GM19452 (cell line): ENCODE measurements at regions not wholly inside any gene's neighbourhood (a gene's known extent, or its start where the extent isn't known, plus 50 kb on each side); places are given as distances from the start of the nearest gene placed in this dataset.
"Not testable (repeated sequence)": the region's sequence is repeated elsewhere in the genome, so short reads cannot be mapped to it uniquely, and the experiment has no call there.

ENCODE experiments used
- ATAC-seq: cut with Tn5 transposase; IDR thresholded peaks from one replicate; pipeline ENCODE4 v1.9.1; 2021; ENCODE audit not compliant: unreplicated experiment

GRCh38 chr17:70687421-70687820 is 518.1 kb downstream of the KCNJ2 start:
- no peak for ATAC-seq

DNA sequence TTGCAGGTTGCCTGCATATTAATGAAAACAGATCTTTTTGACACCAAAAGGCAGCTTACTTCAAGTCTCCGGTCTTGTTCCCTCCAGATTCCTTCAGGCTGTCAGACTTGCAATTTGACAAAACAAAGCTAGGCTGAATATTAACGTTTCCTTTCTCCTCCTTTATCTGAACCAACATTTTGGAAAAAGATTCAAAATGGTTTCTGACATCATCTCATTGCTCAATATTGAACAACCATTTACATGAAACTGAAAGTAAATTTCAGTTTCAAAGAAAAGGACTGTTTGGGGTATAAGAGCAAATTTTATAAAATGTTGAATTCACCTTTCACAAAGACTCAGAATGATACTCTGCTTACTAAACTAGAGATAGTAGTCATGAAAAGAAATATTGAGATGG is 521.8 kb downstream of the KCNJ2 start:
- ATAC-seq = no peak

DNA sequence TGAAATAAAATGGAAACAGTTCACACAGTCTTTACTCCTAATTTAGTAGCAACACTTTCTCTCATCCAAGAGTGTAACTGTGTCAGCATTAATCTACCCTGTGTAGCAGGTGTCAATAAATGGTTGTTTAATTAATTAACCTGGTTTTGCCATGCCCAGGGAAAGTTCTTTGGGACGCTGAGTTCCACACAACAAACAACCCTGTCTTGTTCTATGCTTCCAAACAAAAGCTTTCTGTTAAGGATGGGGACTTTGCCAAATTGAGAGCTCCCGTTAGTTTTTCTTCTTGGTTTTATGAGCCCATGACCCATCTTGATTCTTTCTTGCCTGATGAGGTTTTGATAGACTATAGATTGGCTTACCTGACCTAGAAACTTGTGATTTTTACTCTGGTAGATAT is 530.1 kb downstream of the KCNJ2 start:
- no peak for ATAC-seq

DNA sequence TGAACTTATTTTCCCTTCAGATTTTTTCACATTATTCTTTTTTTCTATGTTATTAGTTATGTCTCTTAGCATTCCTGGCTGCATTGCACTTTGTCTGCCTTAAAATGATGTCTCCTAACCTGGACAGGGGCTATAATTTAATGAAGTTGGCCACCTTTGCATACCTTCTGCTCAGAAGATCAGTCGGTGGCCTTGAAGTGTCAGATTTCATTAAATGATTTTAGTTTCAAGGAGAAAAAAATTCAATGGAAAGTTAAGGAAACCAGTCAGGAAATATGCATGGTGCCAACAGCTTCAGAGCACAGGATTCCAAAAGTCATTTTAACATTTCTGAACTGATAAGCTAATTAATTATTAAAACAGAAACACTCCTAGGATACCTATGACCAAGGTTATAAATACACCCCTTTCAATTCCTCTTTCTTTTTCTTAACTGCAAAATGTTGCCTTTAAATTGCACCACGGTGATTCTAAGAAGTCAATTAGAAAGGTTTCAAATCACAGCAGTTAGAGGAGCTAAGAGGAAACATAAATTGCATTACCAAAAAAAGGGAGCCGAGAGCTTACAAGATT is 533.4 kb downstream of the KCNJ2 start:
- no peak for ATAC-seq

DNA sequence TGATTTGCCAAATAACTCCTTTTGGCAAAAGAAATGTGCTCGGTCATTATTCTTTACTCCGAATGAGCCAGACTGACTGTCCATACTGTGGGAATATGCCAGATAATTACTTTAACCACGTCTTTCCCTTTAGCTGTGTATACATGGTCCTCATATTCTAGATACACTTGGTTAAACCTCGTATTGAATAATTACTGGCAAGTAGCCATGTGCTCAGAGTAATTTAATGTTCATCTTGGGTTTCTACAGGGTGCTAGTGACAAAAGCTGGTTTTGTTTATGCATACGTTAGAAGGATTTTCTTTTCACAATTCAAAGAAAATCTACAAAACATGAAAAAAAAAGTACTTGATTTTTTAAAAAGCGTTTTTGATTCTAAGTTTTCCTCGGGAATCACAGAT is 540.3 kb downstream of the KCNJ2 start:
- no peak for ATAC-seq

DNA sequence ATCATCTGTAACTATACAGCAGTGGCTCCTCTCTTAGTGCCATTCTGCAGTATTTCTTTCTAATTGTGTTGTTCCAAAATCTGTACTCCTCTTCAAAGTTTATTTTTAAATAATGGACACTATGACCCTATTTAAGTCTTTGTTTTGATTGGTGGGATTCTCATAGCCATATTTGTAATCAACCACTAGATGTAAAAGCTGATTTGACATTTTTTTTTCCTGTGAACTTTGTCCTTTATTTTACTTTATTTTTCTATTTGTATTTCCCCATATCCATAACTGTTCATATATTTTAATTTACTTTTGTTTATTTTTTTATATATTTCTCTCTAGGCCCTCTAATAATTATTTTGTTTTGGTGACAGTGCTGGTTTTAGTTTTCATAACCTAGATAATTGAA is 544.4 kb downstream of the KCNJ2 start:
- no peak for ATAC-seq

GRCh38 chr17:70716551-70716950 is 547.2 kb downstream of the KCNJ2 start:
- ATAC-seq = no peak

DNA sequence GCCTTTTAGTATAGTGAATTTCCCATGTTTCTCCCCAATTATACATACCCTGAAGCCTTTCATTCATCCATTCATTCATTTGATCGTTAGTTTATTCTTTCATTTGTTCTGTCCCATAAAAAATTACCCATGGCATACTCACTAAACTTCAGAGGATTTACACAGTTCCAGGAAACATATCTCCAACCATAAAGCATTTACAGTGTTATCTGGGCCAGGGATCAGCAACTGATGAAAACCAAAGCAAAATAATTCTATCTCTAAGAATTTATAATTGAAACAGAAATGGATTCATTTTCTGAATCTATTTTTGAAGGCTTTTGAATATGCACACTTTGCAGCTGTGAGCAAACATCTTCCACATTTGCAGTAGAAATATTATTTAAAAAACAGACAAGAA is 547.7 kb downstream of the KCNJ2 start:
- ATAC-seq = no peak

- ATAC-seq = no peak
Observed at GRCh38 chr17:70736375-70736957, 567.1 kb downstream of the KCNJ2 start.

DNA sequence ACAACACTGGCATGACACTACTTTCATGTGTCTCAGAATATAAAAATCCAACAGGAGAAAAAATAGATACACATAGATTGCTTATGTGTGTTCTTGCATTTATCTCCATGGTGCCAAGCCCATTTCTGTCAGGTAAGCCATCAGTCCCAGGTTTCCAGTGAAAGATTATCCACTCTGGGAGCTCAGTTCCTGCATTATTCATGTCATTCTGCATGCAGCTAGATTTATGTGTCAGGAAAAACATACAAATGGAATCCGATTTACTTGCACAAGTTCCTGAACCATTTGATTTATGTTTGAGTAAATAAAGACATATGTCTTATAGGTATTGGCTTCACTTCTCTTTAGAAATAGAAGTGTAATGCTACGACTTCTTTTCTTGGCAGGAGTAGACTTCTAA is 569.7 kb downstream of the KCNJ2 start:
- ATAC-seq = no peak

- not testable (repeated sequence) for ATAC-seq
Observed at GRCh38 chr17:70746574-70746973, 577.2 kb downstream of the KCNJ2 start.

- ATAC-seq = no peak
Observed at GRCh38 chr17:70750983-70751382, 581.7 kb downstream of the KCNJ2 start.

DNA sequence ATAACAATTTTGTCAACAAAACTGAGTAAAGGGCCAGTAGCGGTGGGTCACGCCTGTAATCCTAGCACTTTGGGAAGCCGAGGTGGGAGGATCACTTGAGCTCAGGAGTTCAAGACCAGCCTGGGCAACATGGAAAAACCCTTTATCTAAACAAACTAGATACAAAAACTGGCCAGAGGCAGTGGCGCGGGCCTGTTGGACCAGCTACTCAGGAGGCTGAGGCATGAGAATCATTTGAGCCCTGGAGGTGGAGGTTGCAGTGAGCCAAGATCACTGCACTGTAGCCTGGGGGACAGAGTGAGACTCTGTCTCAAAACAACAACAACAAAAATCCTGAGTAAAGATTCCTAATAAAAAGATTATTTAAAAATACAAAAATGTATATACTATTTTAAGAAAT is 583.1 kb downstream of the KCNJ2 start:
- ATAC-seq = not testable (repeated sequence)

GRCh38 chr17:70752966-70753467 is 583.7 kb downstream of the KCNJ2 start:
- no peak for ATAC-seq

DNA sequence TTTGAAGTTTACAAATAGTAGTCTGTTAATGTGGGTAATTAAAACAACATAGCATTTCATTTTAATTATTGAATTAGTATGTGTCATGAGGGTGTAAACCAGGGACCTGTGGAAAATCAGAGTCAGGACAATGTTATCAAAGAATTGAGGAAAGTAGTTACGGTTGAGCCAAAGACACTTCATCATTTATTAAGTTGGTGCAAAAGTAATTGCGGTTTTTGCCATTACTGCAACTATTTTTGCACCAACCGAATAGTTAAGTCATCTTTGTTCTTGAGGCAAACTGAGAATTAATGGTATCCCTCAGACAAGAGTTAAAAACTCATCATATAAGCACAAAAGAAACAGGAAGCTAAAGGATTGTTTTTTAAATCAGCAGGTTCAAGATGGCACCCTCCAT is 593.7 kb downstream of the KCNJ2 start:
- no peak for ATAC-seq

DNA sequence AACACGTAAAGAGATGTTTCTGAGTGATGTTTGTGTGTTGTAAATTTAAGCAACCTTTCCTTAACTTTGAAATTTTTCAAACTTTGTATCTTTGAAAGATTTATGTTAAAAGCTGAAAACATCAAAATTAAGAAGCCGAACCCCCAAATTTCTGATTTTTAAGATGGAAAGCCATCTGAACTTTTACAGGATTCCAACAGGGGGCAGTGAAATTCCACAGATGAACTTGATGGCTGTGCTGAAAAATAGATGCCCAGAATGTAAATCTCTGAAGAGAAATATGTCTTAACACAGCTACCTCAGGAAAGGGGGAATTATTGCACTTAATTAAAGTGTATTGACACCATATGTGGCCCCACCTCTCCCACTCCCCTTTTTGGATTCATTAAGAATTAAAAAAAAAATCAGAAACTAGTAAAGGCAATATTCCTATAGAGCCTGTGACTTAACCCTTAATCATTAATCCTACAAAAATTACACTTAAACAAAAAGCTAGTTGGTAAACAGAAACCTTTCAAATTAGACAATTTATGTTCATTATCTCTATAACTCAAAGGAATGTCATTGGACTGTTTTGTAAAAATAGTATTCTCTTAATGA is 597.9 kb downstream of the KCNJ2 start:
- no peak for ATAC-seq

DNA sequence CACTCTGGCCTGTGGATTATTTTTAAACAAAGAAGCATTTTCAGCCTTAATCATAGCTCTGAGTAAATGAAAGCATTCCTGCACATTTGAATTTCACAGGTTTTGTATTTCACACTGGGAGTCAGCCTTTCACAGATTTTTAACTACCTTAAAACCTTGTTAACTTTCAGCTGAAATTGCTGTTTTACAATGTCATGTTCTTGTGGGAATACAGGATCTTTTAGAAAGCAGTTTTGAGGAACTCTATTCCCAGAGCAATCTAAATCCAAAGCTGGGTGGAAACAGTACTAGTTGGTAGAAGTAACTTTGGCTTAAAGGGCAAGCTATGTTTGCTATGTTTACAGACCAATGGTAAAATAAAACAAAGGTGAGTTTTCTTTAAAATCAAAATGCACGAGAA is 600.6 kb downstream of the KCNJ2 start:
- ATAC-seq = no peak

DNA sequence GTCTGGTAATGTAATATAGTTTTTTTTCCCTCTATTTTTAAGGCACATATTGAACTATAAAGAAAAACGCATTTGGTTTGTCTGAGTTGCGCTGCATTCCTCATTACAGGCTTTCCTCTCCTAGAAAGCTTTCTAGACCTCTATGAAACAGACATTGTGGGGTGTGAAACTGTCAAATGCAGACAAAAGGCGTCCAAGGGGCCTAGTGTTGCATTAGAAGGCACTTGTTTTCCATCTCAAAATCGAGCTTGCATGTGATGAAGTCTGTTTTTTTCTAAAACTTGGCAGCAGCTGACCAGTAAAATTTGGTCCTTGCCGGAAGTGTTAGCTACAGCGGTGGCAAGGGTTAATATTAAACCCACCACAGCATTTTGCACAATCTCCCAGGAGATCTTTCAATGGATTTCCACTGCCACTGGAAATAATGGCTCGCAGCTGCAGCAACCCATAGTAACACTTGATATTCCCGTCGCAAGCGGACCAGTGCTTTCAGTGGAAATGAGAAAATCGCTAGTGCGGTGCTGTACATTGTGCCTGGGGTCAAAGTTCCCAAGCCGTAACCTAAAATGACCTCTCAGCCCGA is 602.6 kb downstream of the KCNJ2 start:
- ATAC-seq = no peak

DNA sequence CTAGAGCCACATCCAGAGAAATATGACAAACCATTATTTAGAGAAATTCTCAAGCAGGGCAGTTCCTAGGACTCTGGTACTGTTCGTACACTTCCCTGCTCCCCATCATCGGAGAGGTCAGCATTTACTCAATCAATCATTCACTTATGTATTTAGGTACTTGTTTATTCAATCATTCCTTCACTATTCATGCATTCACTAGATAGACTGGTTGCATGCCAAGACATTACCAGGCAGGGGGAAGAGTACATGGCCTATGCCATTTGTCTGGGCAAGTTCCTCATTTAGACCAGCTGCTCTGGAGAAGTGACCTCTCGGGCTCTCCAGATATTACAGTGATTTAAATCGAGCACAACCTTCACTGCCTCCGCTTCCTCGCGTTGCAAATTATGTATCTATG is 603.4 kb downstream of the KCNJ2 start:
- no peak for ATAC-seq

GRCh38 chr17:70773258-70773657 is 603.9 kb downstream of the KCNJ2 start:
- no peak for ATAC-seq

- no peak for ATAC-seq
Observed at GRCh38 chr17:70774339-70775117, 605.2 kb downstream of the KCNJ2 start.

GRCh38 chr17:70775679-70776078 is 606.3 kb downstream of the KCNJ2 start:
- ATAC-seq = no peak
